GM12878 (cell line): ENCODE measurements at regions not wholly inside any gene's neighbourhood (a gene's known extent, or its start where the extent isn't known, plus 50 kb on each side); places are given as distances from the start of the nearest gene placed in this dataset.

Experiments used
- ATAC-seq: fragments of 200-7000 bp; cut with Tn5 transposase; 3 replicates; pipeline ENCODE4 v1.9.1; 2020; ENCODE audit warnings: mild to moderate bottlenecking, moderate library complexity
- BruUV-seq: library from RNA; stranded (reverse); fragments of 400-500 nt; replicated peaks from 2 replicates; lab custom pipeline; 2021; lab: Mats Ljungman, UMichigan
- CTCF ChIA-PET: fragments of 300-600 bp; sonication (Branson Sonifier 250); formaldehyde crosslinking; extraction: SDS; loops from one replicate; lab custom pipeline; 2021; ENCODE audit warnings: inconsistent platforms; lab: Yijun Ruan, JAX
- POLR2A ChIA-PET: fragments of 350-600 bp; formaldehyde crosslinking; extraction: SDS; loops from one replicate; lab custom pipeline; 2021; ENCODE audit warnings: inconsistent platforms; lab: Charles Lee
- RAD21 ChIA-PET: fragments of 300-600 bp; sonication (Branson Sonifier 250); formaldehyde crosslinking; loops from one replicate; lab custom pipeline; 2023; ENCODE audit warnings: antibody characterized with exemption; ENCODE audit not compliant: unreplicated experiment; lab: Charles Lee
- SMC1A ChIA-PET: fragments of 300-600 bp; sonication (Branson Sonifier 250); formaldehyde crosslinking; loops from one replicate; lab custom pipeline; 2023; ENCODE audit not compliant: unreplicated experiment, uncharacterized antibody; lab: Charles Lee
- DNase-seq: peaks from one replicate; pipeline ENCODE4 v3.0.0-alpha.2; 2011; ENCODE audit warnings: low read depth, low spot score
- FAIRE-seq: peaks from 3 replicates; lab custom pipeline; 2011; peaks lifted over from hg19 to GRCh38; lab: Jason Lieb, UNC
- H2AFZ ChIP-seq: 2 replicates; pipeline ENCODE4 v1.6.0; 2011; ENCODE audit warnings: low read depth, low read length, control low read depth; ENCODE audit not compliant: control insufficient read depth
- H3K27ac ChIP-seq: 2 replicates; pipeline ENCODE4 v1.5.1; 2011; ENCODE audit warnings: control low read depth; ENCODE audit not compliant: control insufficient read depth, insufficient read depth
- H3K27me3 ChIP-seq, 2 experiments: replicated peaks in 1 of 2; 2 replicates each; pipeline versions ENCODE4 v1.6.0 to v1.6.1; 2011; ENCODE audit warnings: low read length in 1 of 2; ENCODE audit not compliant: control insufficient read depth in 2 of 2, insufficient read depth in 2 of 2
- H3K36me3 ChIP-seq, 2 experiments: 2 replicates each; pipeline ENCODE4 v1.5.1; 2011; ENCODE audit warnings: low read length in 1 of 2; ENCODE audit not compliant: control insufficient read depth in 2 of 2, insufficient read depth in 2 of 2
- H3K4me1 ChIP-seq: 2 replicates; pipeline ENCODE4 v1.6.1; 2011; ENCODE audit warnings: mild to moderate bottlenecking, low read length, moderate library complexity, mixed read lengths; ENCODE audit not compliant: control insufficient read depth, insufficient read depth
- H3K4me2 ChIP-seq: 2 replicates; pipeline ENCODE4 v1.6.0; 2011; ENCODE audit warnings: control low read depth; ENCODE audit not compliant: control insufficient read depth, insufficient read depth
- H3K4me3 ChIP-seq: fragments of 200-600 bp; sonication (generic); 2 replicates; pipeline ENCODE4 v1.5.1; 2016
- H3K79me2 ChIP-seq: 2 replicates; pipeline ENCODE4 v1.6.0; 2011; ENCODE audit warnings: low read length; ENCODE audit not compliant: control insufficient read depth, insufficient read depth
- H3K9ac ChIP-seq: 2 replicates; pipeline ENCODE4 v1.8.0; 2011; ENCODE audit warnings: low read length, control low read depth, mixed read lengths; ENCODE audit not compliant: control insufficient read depth, insufficient read depth
- H3K9me3 ChIP-seq: replicated peaks from 3 replicates; pipeline ENCODE4 v1.5.1; 2011; ENCODE audit warnings: mild to moderate bottlenecking, low read length; ENCODE audit not compliant: control insufficient read depth, insufficient read depth
- H4K20me1 ChIP-seq: 2 replicates; pipeline ENCODE4 v1.6.0; 2011; ENCODE audit not compliant: control insufficient read depth, insufficient read depth
- CBFB ChIP-seq: IDR thresholded peaks from 2 replicates; pipeline ENCODE4 v1.6.1; 2016; ENCODE audit warnings: antibody characterized with exemption, low read depth
- HDAC2 ChIP-seq: fragments of 200-600 bp; sonication (generic); IDR thresholded peaks from 2 replicates; pipeline ENCODE4 v1.6.1; 2017
- IKZF1 ChIP-seq: fragments of 450-650 bp; conservative IDR thresholded peaks from 2 replicates; pipeline ENCODE4 v1.6.1; 2017; ENCODE audit warnings: antibody characterized with exemption, mild to moderate bottlenecking
- NFYB ChIP-seq: IDR thresholded peaks from 2 replicates; pipeline ENCODE4 v1.6.1; 2011; ENCODE audit warnings: low read depth, mild to moderate bottlenecking, low read length, improper control_type of control experiment, moderate library complexity; ENCODE audit not compliant: insufficient read depth
- PML ChIP-seq: IDR thresholded peaks from 2 replicates; pipeline ENCODE4 v1.6.1; 2012; ENCODE audit warnings: low read length, inconsistent platforms
- POU2F2 ChIP-seq: IDR thresholded peaks from 3 replicates; pipeline ENCODE4 v1.6.1; 2011; ENCODE audit warnings: low read depth, mild to moderate bottlenecking, low read length, borderline replicate concordance
- SMC3 ChIP-seq: IDR thresholded peaks from 2 replicates; pipeline ENCODE4 v1.6.1; 2011; ENCODE audit warnings: low read length, improper control_type of control experiment, borderline replicate concordance
- SRF ChIP-seq, 2 experiments: IDR thresholded peaks; 2 replicates each; pipeline ENCODE4 v1.6.1; 2011; ENCODE audit warnings: low read depth in 2 of 2, low read length in 2 of 2, mild to moderate bottlenecking in 1 of 2, moderate library complexity in 1 of 2
- WGBS: methylation state at CpG from one replicate; pipeline ENCODE4 v1.1.6; 2016; ENCODE audit warnings: low lambda C conversion rate; ENCODE audit not compliant: insufficient replicate concordance, insufficient coverage; ENCODE audit errors: missing lambda C conversion rate; 5-methylcytosine and 5-hydroxymethylcytosine counted together
- in situ Hi-C: fragments of 300-500 bp; cut with MboI; formaldehyde crosslinking; loops from 9 replicates; pipeline ENCODE4 v1.14.3; 2018; ENCODE audit warnings: mixed read lengths
- intact Hi-C: fragments of 100-400 bp; cut with micrococcal nuclease; formaldehyde crosslinking; loops from one replicate; pipeline ENCODE4 v1.14.2; 2022; ENCODE audit not compliant: unreplicated experiment
- TF ChIP-seq, protein P1 (sequence below): fragments of 450-650 bp; IDR thresholded peaks from 2 replicates; pipeline ENCODE4 v1.6.1; 2017; ENCODE audit warnings: mild to moderate bottlenecking, moderate library complexity

DNA sequence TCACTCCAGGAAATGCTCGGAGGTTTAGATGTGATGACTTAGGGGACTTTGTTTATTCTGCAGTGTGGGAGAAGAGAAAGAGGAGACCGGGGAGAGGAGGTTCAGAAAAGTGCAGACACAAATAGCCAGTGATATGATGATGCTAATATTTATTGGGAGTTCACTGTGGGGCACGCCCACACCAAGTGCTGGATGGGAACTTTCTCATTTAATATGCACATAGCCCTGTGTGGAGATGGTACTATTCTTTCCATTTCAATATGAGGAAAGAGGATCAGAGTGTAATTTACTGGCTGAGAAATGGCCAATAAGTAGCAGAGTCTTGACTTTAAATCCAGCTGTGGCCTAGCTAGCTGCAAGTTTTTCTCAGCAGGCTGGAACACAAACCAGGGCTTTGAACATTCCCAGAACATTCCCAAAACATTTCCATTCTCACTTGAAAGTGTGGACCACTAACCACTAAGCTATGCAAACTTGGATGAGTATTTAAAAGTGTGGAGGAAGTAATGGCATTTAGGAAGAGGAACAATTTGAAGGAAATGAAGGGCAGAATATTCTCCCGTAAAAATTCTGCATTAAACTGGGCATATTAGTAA is 231.7 kb downstream of the HS3ST1 start (continued):
- TF ChIP-seq HDAC2 (no peak), NFYB (no peak), SRF (IDR thresholded peaks at IDR 0.05; ENCODE audit: low read depth in 2 of 2, low read length in 2 of 2) (no peak), CBFB (no peak)

DNA sequence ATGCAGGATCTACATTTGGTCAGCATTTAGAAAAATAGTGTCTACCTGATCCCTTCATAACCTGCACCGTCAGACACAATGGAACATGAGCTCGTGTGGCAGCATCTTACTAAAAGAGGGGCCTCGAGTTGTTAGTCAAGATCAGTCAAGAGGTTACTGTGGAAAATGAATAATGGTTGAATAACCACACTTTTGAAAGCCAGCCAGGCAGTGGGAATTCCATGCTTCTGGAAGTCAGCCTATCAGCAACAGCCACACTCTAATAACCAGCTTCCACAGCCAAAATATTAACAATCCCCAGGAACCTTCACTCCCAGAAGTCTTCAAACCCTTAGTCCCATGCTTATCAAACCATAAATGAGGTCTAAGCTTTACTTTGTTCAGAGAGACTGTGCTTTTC is 234.3 kb downstream of the HS3ST1 start:
- ChIA-PET RAD21 (no interaction called here), CTCF (no interaction called here), POLR2A (no interaction called here), SMC1A (interaction anchor here (1.1 kb wide), 1 partner anchor 8 kb away, joined by 3 read pairs; no protein-coding TSS in a partner anchor)
- H2AFZ ChIP-seq, result no peak overlapping the region
- intact Hi-C loops (no loop called here), in situ Hi-C loops (no loop called here)
- H3K36me3 ChIP-seq, result no peaks in the 10 kb centered on the region
- no peak overlapping the region for H3K9ac ChIP-seq
- H3K4me3 ChIP-seq, result no peak overlapping the region
- 23% methylated on average over 3 of the region's 3 CpGs for WGBS
- DNase-seq (no peak), ATAC-seq (no peak), FAIRE-seq (no peak)
- H3K9me3 ChIP-seq, result no peaks in the 10 kb centered on the region
- BruUV-seq, result no TSS peak
- H3K27ac ChIP-seq, result no peak overlapping the region
- no peaks in the 10 kb centered on the region for H3K27me3 ChIP-seq
- H3K4me1 ChIP-seq, result no peaks in the 10 kb centered on the region
- no peak overlapping the region for H3K4me2 ChIP-seq
- H3K79me2 ChIP-seq, result no peaks in the 10 kb centered on the region
- H4K20me1 ChIP-seq, result no peaks in the 10 kb centered on the region
- TF ChIP-seq SMC3 (no peak), IKZF1 (no peak), POU2F2 (no peak), PML (no peak)
- TF ChIP-seq, protein P1, sequence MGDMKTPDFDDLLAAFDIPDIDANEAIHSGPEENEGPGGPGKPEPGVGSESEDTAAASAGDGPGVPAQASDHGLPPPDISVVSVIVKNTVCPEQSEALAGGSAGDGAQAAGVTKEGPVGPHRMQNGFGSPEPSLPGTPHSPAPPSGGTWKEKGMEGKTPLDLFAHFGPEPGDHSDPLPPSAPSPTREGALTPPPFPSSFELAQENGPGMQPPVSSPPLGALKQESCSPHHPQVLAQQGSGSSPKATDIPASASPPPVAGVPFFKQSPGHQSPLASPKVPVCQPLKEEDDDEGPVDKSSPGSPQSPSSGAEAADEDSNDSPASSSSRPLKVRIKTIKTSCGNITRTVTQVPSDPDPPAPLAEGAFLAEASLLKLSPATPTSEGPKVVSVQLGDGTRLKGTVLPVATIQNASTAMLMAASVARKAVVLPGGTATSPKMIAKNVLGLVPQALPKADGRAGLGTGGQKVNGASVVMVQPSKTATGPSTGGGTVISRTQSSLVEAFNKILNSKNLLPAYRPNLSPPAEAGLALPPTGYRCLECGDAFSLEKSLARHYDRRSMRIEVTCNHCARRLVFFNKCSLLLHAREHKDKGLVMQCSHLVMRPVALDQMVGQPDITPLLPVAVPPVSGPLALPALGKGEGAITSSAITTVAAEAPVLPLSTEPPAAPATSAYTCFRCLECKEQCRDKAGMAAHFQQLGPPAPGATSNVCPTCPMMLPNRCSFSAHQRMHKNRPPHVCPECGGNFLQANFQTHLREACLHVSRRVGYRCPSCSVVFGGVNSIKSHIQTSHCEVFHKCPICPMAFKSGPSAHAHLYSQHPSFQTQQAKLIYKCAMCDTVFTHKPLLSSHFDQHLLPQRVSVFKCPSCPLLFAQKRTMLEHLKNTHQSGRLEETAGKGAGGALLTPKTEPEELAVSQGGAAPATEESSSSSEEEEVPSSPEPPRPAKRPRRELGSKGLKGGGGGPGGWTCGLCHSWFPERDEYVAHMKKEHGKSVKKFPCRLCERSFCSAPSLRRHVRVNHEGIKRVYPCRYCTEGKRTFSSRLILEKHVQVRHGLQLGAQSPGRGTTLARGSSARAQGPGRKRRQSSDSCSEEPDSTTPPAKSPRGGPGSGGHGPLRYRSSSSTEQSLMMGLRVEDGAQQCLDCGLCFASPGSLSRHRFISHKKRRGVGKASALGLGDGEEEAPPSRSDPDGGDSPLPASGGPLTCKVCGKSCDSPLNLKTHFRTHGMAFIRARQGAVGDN, result no peak
